SK-N-SH (cell line): ENCODE measurements at regions not wholly inside any gene's neighbourhood (a gene's known extent, or its start where the extent isn't known, plus 50 kb on each side); places are given as distances from the start of the nearest gene placed in this dataset.

Experiments used
- CTCF ChIA-PET: fragments of 300-600, 350-600 bp; formaldehyde crosslinking; extraction: SDS; loops from one replicate; lab custom pipeline; 2021; lab: Yijun Ruan, JAX
- POLR2A ChIA-PET: fragments of 350-600 bp; sonication (Branson Sonifier 250); formaldehyde crosslinking; extraction: SDS; loops from one replicate; lab custom pipeline; 2020; ENCODE audit warnings: antibody characterized with exemption, inconsistent platforms; lab: Yijun Ruan, JAX
- DNase-seq: peaks from one replicate; pipeline ENCODE4 v3.0.0; 2012
- H2AFZ ChIP-seq: fragments of 200-600 bp; sonication (generic); 2 replicates; pipeline ENCODE4 v1.8.1; 2016; ENCODE audit warnings: antibody characterized with exemption, mild to moderate bottlenecking, low read depth
- H3F3A ChIP-seq: fragments of 200-600 bp; sonication (generic); replicated peaks from 2 replicates; pipeline ENCODE3; 2016; ENCODE audit warnings: antibody characterized with exemption, mild to moderate bottlenecking; ENCODE audit not compliant: insufficient read depth
- H3K27ac ChIP-seq, 2 experiments: fragments of 200-500 bp in 1 of 2; fragments of 200-600 bp in 1 of 2; sonication (Bioruptor generic) in 1 of 2; sonication (generic), shearing (Covaris generic) in 1 of 2; 2 replicates each; pipeline versions ENCODE4 v1.5.1 to v1.6.1; 2014 to 2016; ENCODE audit warnings: low read depth in 2 of 2, inconsistent platforms in 1 of 2, low read length in 1 of 2, mild to moderate bottlenecking in 1 of 2, mixed read lengths in 1 of 2
- H3K27me3 ChIP-seq: fragments of 200-600 bp; sonication (generic), shearing (Covaris generic); 2 replicates; pipeline ENCODE4 v1.6.1; 2016; ENCODE audit warnings: mixed run types; ENCODE audit not compliant: insufficient read depth
- H3K36me3 ChIP-seq, 2 experiments: fragments of 200-500 bp in 1 of 2; fragments of 200-600 bp in 1 of 2; sonication (Bioruptor generic) in 1 of 2; sonication (generic) in 1 of 2; replicated peaks in 1 of 2; 2 replicates each; pipeline versions ENCODE3 to v1.5.1; 2014 to 2016; ENCODE audit warnings: low read length in 1 of 2, mild to moderate bottlenecking in 1 of 2; ENCODE audit not compliant: insufficient read depth in 2 of 2, control insufficient read depth in 1 of 2
- H3K4me1 ChIP-seq, 2 experiments: fragments of 200-500 bp in 1 of 2; fragments of 200-600 bp in 1 of 2; sonication (Bioruptor generic) in 1 of 2; sonication (generic), shearing (Covaris generic) in 1 of 2; 2 replicates each; pipeline versions ENCODE4 v1.5.1 to v1.6.1; 2014 to 2016; ENCODE audit warnings: low read depth in 1 of 2, low read length in 1 of 2, mixed run types in 1 of 2; ENCODE audit not compliant: insufficient read depth in 2 of 2, control insufficient read depth in 1 of 2
- H3K4me2 ChIP-seq: fragments of 200-600 bp; sonication (generic), shearing (Covaris generic); 2 replicates; pipeline ENCODE4 v1.6.1; 2017; ENCODE audit warnings: mixed run types
- H3K4me3 ChIP-seq, 2 experiments: fragments of 200-500 bp in 1 of 2; fragments of 200-600 bp in 1 of 2; sonication (Bioruptor generic) in 1 of 2; sonication (generic), shearing (Covaris generic) in 1 of 2; 2 replicates each; pipeline versions ENCODE4 v1.5.1 to v1.8.1; 2014 to 2016; ENCODE audit warnings: low read depth in 2 of 2, inconsistent platforms in 1 of 2, low read length in 1 of 2, mild to moderate bottlenecking in 1 of 2, mixed read lengths in 1 of 2, moderate library complexity in 1 of 2
- H3K79me2 ChIP-seq: fragments of 200-600 bp; sonication (generic); 2 replicates; pipeline ENCODE4 v1.8.1; 2017; ENCODE audit warnings: mild to moderate bottlenecking; ENCODE audit not compliant: insufficient read depth
- H3K9ac ChIP-seq: fragments of 200-600 bp; sonication (generic); 2 replicates; pipeline ENCODE4 v1.6.1; 2017; ENCODE audit warnings: mixed run types
- H3K9me2 ChIP-seq: fragments of 200-600 bp; sonication (generic); 2 replicates; pipeline ENCODE4 v1.6.1; 2017; ENCODE audit warnings: mixed run types
- H3K9me3 ChIP-seq: fragments of 200-600 bp; sonication (generic); 2 replicates; pipeline ENCODE4 v1.6.1; 2017; ENCODE audit warnings: mixed run types, mild to moderate bottlenecking, moderate library complexity
- H4K20me1 ChIP-seq: fragments of 200-600 bp; sonication (generic); 2 replicates; pipeline ENCODE4 v1.6.1; 2017; ENCODE audit warnings: mild to moderate bottlenecking, mixed run types; ENCODE audit not compliant: insufficient read depth
- ELF1 ChIP-seq: IDR thresholded peaks from 2 replicates; pipeline ENCODE4 v1.4.0; 2012
- EZH2phosphoT487 ChIP-seq: fragments of 200-600 bp; sonication (generic); IDR thresholded peaks from 2 replicates; pipeline ENCODE4 v1.6.1; 2017; ENCODE audit warnings: low read depth, mixed run types, mild to moderate bottlenecking, antibody characterized with exemption, moderate library complexity, borderline replicate concordance
- FOXJ3 ChIP-seq: sonication (generic); formaldehyde crosslinking; IDR thresholded peaks from 2 replicates; pipeline ENCODE4 v1.5.1; 2020; ENCODE audit warnings: mild to moderate bottlenecking, missing genetic modification reagents
- FOXM1 ChIP-seq: IDR thresholded peaks from 2 replicates; pipeline ENCODE4 v1.4.0; 2012; ENCODE audit warnings: low read depth, mild to moderate bottlenecking
- GABPA ChIP-seq: IDR thresholded peaks from 2 replicates; pipeline ENCODE4 v1.4.0; 2012; ENCODE audit warnings: low read depth, mild to moderate bottlenecking
- GATA2 ChIP-seq: sonication (generic); formaldehyde crosslinking; IDR thresholded peaks from 2 replicates; pipeline ENCODE4 v1.5.0; 2020; ENCODE audit warnings: mild to moderate bottlenecking, missing genetic modification reagents
- NFIC ChIP-seq: IDR thresholded peaks from 2 replicates; pipeline ENCODE4 v1.4.0; 2012; ENCODE audit warnings: borderline replicate concordance
- NRF1 ChIP-seq: IDR thresholded peaks from 2 replicates; pipeline ENCODE4 v1.6.1; 2012; ENCODE audit warnings: low read depth, mild to moderate bottlenecking, low read length
- POLR2AphosphoS5 ChIP-seq: IDR thresholded peaks from 2 replicates; pipeline ENCODE4 v1.6.1; 2012; ENCODE audit warnings: low read depth, low read length
- RAD21 ChIP-seq: IDR thresholded peaks from 2 replicates; pipeline ENCODE4 v1.6.1; 2012; ENCODE audit warnings: mild to moderate bottlenecking, low read length
- RFX5 ChIP-seq: IDR thresholded peaks from 2 replicates; pipeline ENCODE4 v1.6.1; 2012; ENCODE audit warnings: mild to moderate bottlenecking, improper control_type of control experiment, low read length
- RXRA ChIP-seq: IDR thresholded peaks from 2 replicates; pipeline ENCODE4 v1.4.0; 2012; ENCODE audit warnings: low read depth, mild to moderate bottlenecking, borderline replicate concordance
- SMC3 ChIP-seq: IDR thresholded peaks from 2 replicates; pipeline ENCODE4 v1.6.1; 2012; ENCODE audit warnings: low read depth, low read length, improper control_type of control experiment
- TAF1 ChIP-seq: IDR thresholded peaks from 2 replicates; pipeline ENCODE4 v1.6.1; 2012; ENCODE audit warnings: low read depth, mild to moderate bottlenecking, low read length, moderate library complexity, borderline replicate concordance
- TCF12 ChIP-seq: IDR thresholded peaks from 2 replicates; pipeline ENCODE4 v1.4.0; 2012
- YY1 ChIP-seq: IDR thresholded peaks from 2 replicates; pipeline ENCODE4 v1.4.0; 2012; ENCODE audit warnings: low read depth, mild to moderate bottlenecking
- WGBS: methylation state at CpG from one replicate; pipeline ENCODE4 v1.1.6; 2017; ENCODE audit warnings: low lambda C conversion rate; 5-methylcytosine and 5-hydroxymethylcytosine counted together
- TF ChIP-seq, protein P1 (sequence below): fragments of 150-350 bp; IDR thresholded peaks from 2 replicates; pipeline ENCODE4 v1.6.1; 2017; ENCODE audit warnings: antibody characterized with exemption, low read length, low read depth, borderline replicate concordance

DNA sequence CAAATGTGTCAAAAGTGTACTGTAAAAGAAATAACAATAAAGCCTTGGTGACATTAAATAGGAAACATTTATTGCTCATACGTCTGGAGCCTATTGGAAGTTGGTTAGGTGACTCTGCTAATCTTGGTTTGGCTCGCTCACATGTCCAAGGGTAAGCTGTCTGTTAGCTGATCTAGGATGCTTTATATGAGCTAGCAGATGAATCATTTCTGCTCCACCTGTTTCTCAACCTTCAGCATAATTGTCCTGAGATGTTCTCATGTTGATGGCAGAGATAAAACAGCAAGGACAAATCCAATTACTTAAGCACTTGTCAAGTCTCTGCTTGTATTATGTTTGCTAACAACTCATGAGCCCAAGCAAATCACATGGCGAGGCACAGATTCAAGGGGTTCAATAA is 56.0 kb upstream of the CD53 start:
- ChIA-PET CTCF (interaction anchor here (0.6 to 1.2 kb wide), 4 partner anchors 33 to 357 kb away, joined by 3 to 4 read pairs (median 3); no protein-coding TSS in a partner anchor), POLR2A (no interaction called here)
- Histone ChIP-seq H3F3A (no peaks in the 10 kb centered on the region), H3K9me2 (no peaks in the 10 kb centered on the region), H3K9me3 (no peaks in the 10 kb centered on the region), H3K36me3 (no peaks in the 10 kb centered on the region), H3K4me3 (no peak overlapping the region), H3K4me2 (no peak overlapping the region), H3K27me3 (no peaks in the 10 kb centered on the region), H3K4me1 (no peaks in the 10 kb centered on the region), H3K79me2 (no peaks in the 10 kb centered on the region), H3K27ac (no peak overlapping the region)
- no peak for DNase-seq
- 16% methylated on average over 3 of the region's 3 CpGs for WGBS
- TF ChIP-seq TCF12 (no peak), FOXJ3 (CRISPR knock-in tag) (no peak), NRF1 (no peak), SMC3 (no peak), RFX5 (no peak), RXRA (no peak), POLR2AphosphoS5 (no peak), FOXM1 (no peak), GABPA (no peak), ELF1 (no peak), GATA2 (CRISPR knock-in tag) (no peak), YY1 (no peak), NFIC (no peak), EZH2phosphoT487 (no peak)
- TF ChIP-seq, all 33 proteins: peak for 0
- Histone ChIP-seq H2AFZ (no peak overlapping the region), H3K9ac (no peak overlapping the region), H4K20me1 (no peaks in the 10 kb centered on the region)

DNA sequence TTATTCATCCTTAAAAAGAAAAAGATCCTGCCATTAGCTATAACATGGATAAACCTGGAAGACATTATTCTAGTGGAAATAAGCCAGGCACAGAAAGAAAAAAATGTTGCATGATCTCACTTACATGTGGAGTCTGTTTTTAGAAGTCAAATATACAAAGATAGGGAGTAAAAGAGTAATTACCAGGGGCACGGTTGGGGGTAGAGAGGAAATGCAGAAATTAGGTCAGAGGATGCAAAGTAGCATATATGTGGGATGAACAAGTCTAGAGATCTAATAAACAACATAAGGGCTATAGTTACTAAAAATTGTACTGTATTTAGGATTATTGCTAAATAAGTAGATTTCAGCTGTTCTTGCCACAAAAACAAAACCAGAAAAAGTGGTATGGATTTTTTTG is 61.4 kb upstream of the CD53 start:
- ChIA-PET CTCF (interaction anchor here (1.5 to 1.6 kb wide), 2 partner anchors 29 to 46 kb away, joined by 4 to 10 read pairs; no protein-coding TSS in a partner anchor), POLR2A (no interaction called here)
- Histone ChIP-seq H3K9me2 (no peaks in the 10 kb centered on the region), H3K27ac (no peak overlapping the region), H3K79me2 (no peaks in the 10 kb centered on the region), H3K9me3 (no peaks in the 10 kb centered on the region), H3F3A (no peaks in the 10 kb centered on the region), H3K4me1 (no peaks in the 10 kb centered on the region), H2AFZ (no peak overlapping the region), H3K4me2 (no peak overlapping the region), H3K4me3 (no peak overlapping the region), H3K27me3 (no peaks in the 10 kb centered on the region), H3K9ac (no peak overlapping the region), H3K36me3 (no peaks in the 10 kb centered on the region), H4K20me1 (no peaks in the 10 kb centered on the region)
- 0% methylated on average over 1 of the region's 1 CpG for WGBS
- no peak for TF ChIP-seq TAF1
- TF ChIP-seq, protein P1, sequence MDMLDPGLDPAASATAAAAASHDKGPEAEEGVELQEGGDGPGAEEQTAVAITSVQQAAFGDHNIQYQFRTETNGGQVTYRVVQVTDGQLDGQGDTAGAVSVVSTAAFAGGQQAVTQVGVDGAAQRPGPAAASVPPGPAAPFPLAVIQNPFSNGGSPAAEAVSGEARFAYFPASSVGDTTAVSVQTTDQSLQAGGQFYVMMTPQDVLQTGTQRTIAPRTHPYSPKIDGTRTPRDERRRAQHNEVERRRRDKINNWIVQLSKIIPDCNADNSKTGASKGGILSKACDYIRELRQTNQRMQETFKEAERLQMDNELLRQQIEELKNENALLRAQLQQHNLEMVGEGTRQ, result no peak
- TF ChIP-seq RAD21, result no peak
- TF ChIP-seq RXRA, result no peak
- no peak for TF ChIP-seq POLR2AphosphoS5
- TF ChIP-seq NRF1, result no peak
- no peak for TF ChIP-seq GABPA
- DNase-seq, result no peak
